ENCODE measurements at regions not wholly inside any gene's neighbourhood (a gene's known extent, or its start where the extent isn't known, plus 50 kb on each side); places are given as distances from the start of the nearest gene placed in this dataset.

- TF ChIP-seq, protein P1, sequence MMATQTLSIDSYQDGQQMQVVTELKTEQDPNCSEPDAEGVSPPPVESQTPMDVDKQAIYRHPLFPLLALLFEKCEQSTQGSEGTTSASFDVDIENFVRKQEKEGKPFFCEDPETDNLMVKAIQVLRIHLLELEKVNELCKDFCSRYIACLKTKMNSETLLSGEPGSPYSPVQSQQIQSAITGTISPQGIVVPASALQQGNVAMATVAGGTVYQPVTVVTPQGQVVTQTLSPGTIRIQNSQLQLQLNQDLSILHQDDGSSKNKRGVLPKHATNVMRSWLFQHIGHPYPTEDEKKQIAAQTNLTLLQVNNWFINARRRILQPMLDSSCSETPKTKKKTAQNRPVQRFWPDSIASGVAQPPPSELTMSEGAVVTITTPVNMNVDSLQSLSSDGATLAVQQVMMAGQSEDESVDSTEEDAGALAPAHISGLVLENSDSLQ (IDR thresholded peaks at IDR 0.05) = no peak
- TF ChIP-seq SP1 (IDR thresholded peaks at IDR 0.05) (no peak), ELF4 (IDR thresholded peaks at IDR 0.05) (no peak)
Observed at GRCh38 chr21:26403321-26403720, 169.8 kb downstream of the CYYR1 start.
